Skin of body (tissue), 1 donor: ENCODE measurements at regions not wholly inside any gene's neighbourhood (a gene's known extent, or its start where the extent isn't known, plus 50 kb on each side); places are given as distances from the start of the nearest gene placed in this dataset.

Source experiments
- DNase-seq: peaks from one replicate; lab custom pipeline; 2025; lab: John Stamatoyannopoulos, UW

GRCh38 chr3:127089486-127090145 lies 103.3 kb upstream of the PRR23E start:
- peak; percentile 56 for DNase-seq

GRCh38 chr3:127090218-127091160 lies 102.4 kb upstream of the PRR23E start:
- no peak for DNase-seq

- DNase-seq = no peak
Observed at GRCh38 chr3:127091376-127091775, 101.6 kb upstream of the PRR23E start.

GRCh38 chr3:127092368-127092767 lies 100.6 kb upstream of the PRR23E start:
- no peak for DNase-seq

- no peak for DNase-seq
Observed at GRCh38 chr3:127092776-127093175, 100.2 kb upstream of the PRR23E start.

- DNase-seq = no peak
Observed at GRCh38 chr3:127093312-127093711, 99.6 kb upstream of the PRR23E start.

- no peak for DNase-seq
Observed at GRCh38 chr3:127095774-127096173, 97.2 kb upstream of the PRR23E start.

GRCh38 chr3:127096256-127097071 lies 96.5 kb upstream of the PRR23E start:
- no peak for DNase-seq

- no peak for DNase-seq
Observed at GRCh38 chr3:127097072-127097405, 95.9 kb upstream of the PRR23E start.

- no peak for DNase-seq
Observed at GRCh38 chr3:127097481-127097880, 95.5 kb upstream of the PRR23E start.

GRCh38 chr3:127099982-127100381 lies 92.9 kb upstream of the PRR23E start:
- DNase-seq = no peak

GRCh38 chr3:127100459-127101410 lies 92.2 kb upstream of the PRR23E start:
- DNase-seq = no peak

GRCh38 chr3:127101411-127102187 lies 91.3 kb upstream of the PRR23E start:
- DNase-seq = no peak

GRCh38 chr3:127102188-127102520 lies 90.8 kb upstream of the PRR23E start:
- DNase-seq = no peak

GRCh38 chr3:127102587-127102986 lies 90.3 kb upstream of the PRR23E start:
- no peak for DNase-seq

GRCh38 chr3:127103080-127103479 lies 89.9 kb upstream of the PRR23E start:
- DNase-seq = no peak

GRCh38 chr3:127104586-127104985 lies 88.3 kb upstream of the PRR23E start:
- no peak for DNase-seq

GRCh38 chr3:127105587-127105986 lies 87.3 kb upstream of the PRR23E start:
- DNase-seq = no peak

GRCh38 chr3:127106053-127106452 lies 86.9 kb upstream of the PRR23E start:
- no peak for DNase-seq

- no peak for DNase-seq
Observed at GRCh38 chr3:127106456-127106855, 86.5 kb upstream of the PRR23E start.
